ENCODE measurements at regions not wholly inside any gene's neighbourhood (a gene's known extent, or its start where the extent isn't known, plus 50 kb on each side); places are given as distances from the start of the nearest gene placed in this dataset.

DNA sequence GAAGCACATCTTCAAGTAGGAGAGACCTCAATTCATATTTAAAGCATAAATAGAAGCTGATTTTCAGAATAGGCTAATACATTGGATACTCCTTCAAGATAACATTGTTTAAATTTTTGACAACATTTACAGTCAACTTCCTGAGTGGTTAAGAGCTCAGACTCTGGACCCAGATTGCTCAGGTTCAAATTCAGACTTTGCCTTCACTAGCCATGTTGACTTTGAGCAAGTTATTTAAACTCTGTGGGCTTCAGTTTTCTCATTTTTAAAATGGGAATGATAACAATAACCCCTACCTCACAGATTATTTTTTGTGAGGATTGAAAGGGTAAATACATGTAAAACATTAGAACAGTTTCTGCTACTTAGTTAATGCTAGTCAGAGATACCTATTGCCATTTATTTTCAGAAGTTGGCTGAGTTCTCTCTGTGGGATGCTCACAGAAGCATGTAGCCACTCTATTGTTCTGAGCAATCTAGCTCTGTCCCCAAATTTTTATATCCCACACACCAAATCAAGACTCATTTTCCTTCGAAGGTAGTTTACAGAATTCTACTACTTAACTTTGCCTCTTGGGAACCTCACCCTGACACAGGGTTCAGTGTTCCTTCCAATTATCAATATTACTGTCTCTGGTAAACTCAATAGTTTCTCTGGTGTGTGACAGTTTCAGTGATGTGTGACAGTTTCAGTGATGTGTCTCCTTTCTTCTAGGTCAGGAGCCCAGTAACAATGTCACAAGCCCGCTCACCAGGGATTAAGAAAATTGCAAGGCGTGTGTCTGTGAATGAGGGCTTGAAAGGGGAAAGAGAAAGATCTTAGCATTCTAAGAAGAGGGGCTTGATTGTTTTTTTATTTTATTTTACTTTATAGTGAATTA is 79.4 kb upstream of the OSTN start:
- no peak overlapping the region for H3K27ac ChIP-seq
- no peak overlapping the region for H3K4me3 ChIP-seq
- no peak for DNase-seq (ENCODE audit: low spot score)
- TF ChIP-seq, protein P1, sequence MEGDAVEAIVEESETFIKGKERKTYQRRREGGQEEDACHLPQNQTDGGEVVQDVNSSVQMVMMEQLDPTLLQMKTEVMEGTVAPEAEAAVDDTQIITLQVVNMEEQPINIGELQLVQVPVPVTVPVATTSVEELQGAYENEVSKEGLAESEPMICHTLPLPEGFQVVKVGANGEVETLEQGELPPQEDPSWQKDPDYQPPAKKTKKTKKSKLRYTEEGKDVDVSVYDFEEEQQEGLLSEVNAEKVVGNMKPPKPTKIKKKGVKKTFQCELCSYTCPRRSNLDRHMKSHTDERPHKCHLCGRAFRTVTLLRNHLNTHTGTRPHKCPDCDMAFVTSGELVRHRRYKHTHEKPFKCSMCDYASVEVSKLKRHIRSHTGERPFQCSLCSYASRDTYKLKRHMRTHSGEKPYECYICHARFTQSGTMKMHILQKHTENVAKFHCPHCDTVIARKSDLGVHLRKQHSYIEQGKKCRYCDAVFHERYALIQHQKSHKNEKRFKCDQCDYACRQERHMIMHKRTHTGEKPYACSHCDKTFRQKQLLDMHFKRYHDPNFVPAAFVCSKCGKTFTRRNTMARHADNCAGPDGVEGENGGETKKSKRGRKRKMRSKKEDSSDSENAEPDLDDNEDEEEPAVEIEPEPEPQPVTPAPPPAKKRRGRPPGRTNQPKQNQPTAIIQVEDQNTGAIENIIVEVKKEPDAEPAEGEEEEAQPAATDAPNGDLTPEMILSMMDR (IDR thresholded peaks at IDR 0.05) = no peak

DNA sequence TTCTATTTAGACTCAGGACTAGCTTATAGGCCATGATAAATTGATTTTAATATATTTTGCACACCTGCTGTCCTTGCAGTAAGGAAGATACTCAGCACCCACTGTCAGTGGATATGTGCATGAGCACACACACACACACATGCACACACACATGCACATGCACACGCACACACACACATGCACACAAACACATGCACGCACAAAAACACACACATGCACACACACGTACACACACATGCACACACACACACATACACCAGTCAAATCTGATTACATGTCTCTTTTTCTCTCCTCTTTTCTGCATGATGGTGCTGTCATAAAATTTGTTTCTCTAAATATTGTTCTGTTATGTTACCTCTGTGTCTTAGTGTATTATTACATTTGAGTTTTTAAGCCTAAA is 87.3 kb upstream of the OSTN start:
- no peak for DNase-seq (ENCODE audit: low spot score)
- H3K27ac ChIP-seq = no peak overlapping the region
- TF ChIP-seq, protein P1 (IDR thresholded peaks at IDR 0.05) = no peak
- no peak overlapping the region for H3K4me3 ChIP-seq

DNA sequence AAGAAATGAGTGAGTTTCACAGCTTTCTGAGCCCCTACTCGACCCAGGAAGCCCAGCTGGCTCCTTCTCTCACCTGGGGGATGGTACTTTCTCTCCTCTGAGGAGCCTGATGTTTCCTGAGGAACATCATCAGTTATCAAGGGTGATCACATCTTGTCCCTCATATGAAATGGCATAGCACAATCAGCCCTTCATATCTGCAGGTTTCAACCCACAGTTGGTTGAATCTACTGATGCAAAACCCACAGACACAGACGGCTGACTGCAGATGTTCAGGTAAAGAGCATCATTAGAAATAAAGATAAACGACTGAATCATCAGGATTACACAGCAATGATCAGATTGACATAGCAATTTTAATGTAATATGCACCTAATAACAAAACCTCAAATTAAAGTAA is 93.6 kb upstream of the OSTN start:
- no peak overlapping the region for H3K4me3 ChIP-seq
- no peak for DNase-seq (ENCODE audit: low spot score)
- H3K27ac ChIP-seq = no peak overlapping the region
- TF ChIP-seq, protein P1 (IDR thresholded peaks at IDR 0.05) = no peak

DNA sequence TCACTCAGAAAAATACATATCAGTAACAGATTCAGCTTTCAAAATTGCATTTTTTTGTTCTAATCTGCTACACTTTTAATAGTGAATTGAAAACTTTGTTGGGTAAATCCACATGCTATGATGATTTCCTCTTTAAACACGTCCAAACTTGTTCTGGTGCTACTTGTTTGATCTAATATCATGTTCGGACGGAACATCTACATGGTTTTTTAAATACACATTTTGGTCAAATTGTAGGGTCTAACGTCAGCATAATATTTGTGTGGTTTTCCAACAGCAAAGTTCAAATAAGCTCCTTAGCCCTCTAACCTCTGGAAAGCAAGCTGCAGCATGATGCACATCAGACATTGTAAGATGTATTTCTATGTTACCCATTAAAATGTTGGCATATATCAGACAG is 98.5 kb upstream of the OSTN start:
- H3K4me3 ChIP-seq = no peak overlapping the region
- no peak for DNase-seq (ENCODE audit: low spot score)
- H3K27ac ChIP-seq = no peak overlapping the region
- TF ChIP-seq, protein P1 (IDR thresholded peaks at IDR 0.05) = no peak

DNA sequence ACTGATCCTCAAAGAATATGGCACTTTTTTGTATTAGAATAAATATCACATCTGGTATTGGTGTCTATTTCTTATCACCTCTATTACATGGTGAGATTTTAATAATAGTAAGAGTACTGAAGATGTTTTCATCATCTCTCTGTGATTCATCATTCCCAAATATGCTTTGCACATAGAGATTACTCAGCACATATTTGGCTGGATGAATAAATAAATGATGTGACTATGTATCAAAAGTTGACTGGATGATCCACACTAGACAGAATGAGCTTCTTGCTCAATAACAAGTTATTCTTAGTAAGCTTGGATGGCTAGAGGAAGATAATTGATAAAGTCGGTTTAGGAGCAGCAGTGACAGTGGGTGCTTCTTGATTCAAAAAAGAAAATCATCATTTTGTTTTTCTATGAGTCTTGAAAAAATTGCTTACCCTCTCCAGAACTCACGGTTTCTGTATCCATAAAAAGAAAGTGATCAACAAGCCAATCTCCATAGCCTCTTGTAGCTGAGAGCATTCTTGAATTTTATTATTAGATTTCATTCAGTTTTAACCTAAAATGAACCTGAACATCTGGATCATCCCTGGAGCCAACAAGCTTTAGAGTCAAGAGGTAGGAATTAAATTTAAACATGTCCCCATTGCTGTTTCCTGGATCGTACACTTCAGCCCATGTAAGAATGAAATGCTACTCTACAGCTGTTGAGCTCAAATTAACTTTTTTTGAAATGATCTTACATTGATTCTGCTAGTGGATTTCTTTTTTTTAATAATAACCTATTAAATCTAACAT is 104.8 kb upstream of the OSTN start:
- no peak for DNase-seq (ENCODE audit: low spot score)
- TF ChIP-seq, protein P1 (IDR thresholded peaks at IDR 0.05) = no peak
- Histone ChIP-seq H3K4me3 (no peak overlapping the region), H3K27ac (no peak overlapping the region)

DNA sequence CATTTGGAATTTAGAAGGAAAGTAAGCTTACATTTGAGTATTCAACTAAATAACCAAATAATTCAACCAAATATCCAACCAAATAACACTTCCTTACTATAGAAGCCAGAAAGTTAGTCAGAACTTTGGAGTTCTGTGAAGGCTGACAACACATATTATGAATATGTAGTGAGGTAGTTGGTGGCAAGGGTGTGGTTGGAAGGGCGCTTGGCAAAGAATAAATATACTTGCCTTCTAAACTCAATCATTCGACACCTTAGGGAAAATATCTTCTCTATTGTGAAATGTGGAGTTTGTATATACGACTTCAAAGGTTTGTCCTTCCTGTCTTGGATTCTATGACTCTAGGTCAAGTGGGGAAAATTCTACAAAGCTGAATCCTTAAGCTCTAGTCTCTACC is 111.7 kb upstream of the OSTN start:
- TF ChIP-seq, protein P1 (IDR thresholded peaks at IDR 0.05) = no peak
- DNase-seq (ENCODE audit: low spot score) = no peak

More for the DNA sequence above, 111.7 kb upstream of the OSTN start:
- Histone ChIP-seq H3K27ac (no peak overlapping the region), H3K4me3 (no peak overlapping the region)

Data from coronary artery (tissue), 2 donors.